GM23248 (cell line): ENCODE measurements at regions not wholly inside any gene's neighbourhood (a gene's known extent, or its start where the extent isn't known, plus 50 kb on each side); places are given as distances from the start of the nearest gene placed in this dataset.

Source experiments
- DNase-seq: peaks from one replicate; pipeline ENCODE4 v3.0.0-alpha.2; 2015
- H2AFZ ChIP-seq: fragments of 200-600 bp; sonication (generic); 2 replicates; pipeline ENCODE4 v1.6.1; 2016; ENCODE audit warnings: antibody characterized with exemption
- H3F3A ChIP-seq: fragments of 200-600 bp; sonication (generic); 2 replicates; pipeline ENCODE4 v1.6.1; 2016; ENCODE audit warnings: mild to moderate bottlenecking, antibody characterized with exemption, mixed run types; ENCODE audit not compliant: insufficient read depth
- H3K27ac ChIP-seq: fragments of 200-600 bp; sonication (generic); 2 replicates; pipeline ENCODE4 v1.5.1; 2016; ENCODE audit warnings: mild to moderate bottlenecking
- H3K27me3 ChIP-seq: fragments of 200-600 bp; sonication (generic); replicated peaks from 2 replicates; pipeline ENCODE4 v1.6.1; 2016; ENCODE audit warnings: mild to moderate bottlenecking; ENCODE audit not compliant: insufficient read depth
- H3K36me3 ChIP-seq: fragments of 200-600 bp; sonication (generic); 2 replicates; pipeline ENCODE4 v1.6.1; 2016; ENCODE audit warnings: low read depth, mild to moderate bottlenecking
- H3K4me1 ChIP-seq: fragments of 200-600 bp; sonication (generic); 2 replicates; pipeline ENCODE4 v1.6.1; 2016; ENCODE audit warnings: mild to moderate bottlenecking; ENCODE audit not compliant: insufficient read depth
- H3K4me2 ChIP-seq: fragments of 200-600 bp; sonication (generic); one replicate; pipeline ENCODE4 v1.6.1; 2016; ENCODE audit warnings: mild to moderate bottlenecking; ENCODE audit not compliant: unreplicated experiment
- H3K4me3 ChIP-seq: fragments of 200-600 bp; sonication (generic); 2 replicates; pipeline ENCODE4 v1.5.1; 2016; ENCODE audit warnings: mild to moderate bottlenecking
- H3K79me2 ChIP-seq: fragments of 200-600 bp; sonication (generic); 2 replicates; pipeline ENCODE4 v1.6.1; 2016; ENCODE audit warnings: mild to moderate bottlenecking; ENCODE audit not compliant: insufficient read depth
- H3K9ac ChIP-seq: fragments of 200-600 bp; sonication (generic); 2 replicates; pipeline ENCODE4 v1.6.1; 2016; ENCODE audit warnings: mild to moderate bottlenecking
- H3K9me2 ChIP-seq: fragments of 200-600 bp; sonication (generic); 2 replicates; pipeline ENCODE4 v1.6.1; 2016; ENCODE audit warnings: mixed run types, mild to moderate bottlenecking, moderate library complexity; ENCODE audit not compliant: insufficient read depth
- H3K9me3 ChIP-seq: fragments of 200-600 bp; sonication (generic); one replicate; pipeline ENCODE4 v1.6.1; 2017; ENCODE audit warnings: low read depth
- H4K20me1 ChIP-seq: fragments of 200-600 bp; sonication (generic); 2 replicates; pipeline ENCODE4 v1.6.0; 2016; ENCODE audit not compliant: insufficient read depth
- EZH2 ChIP-seq: fragments of 200-600 bp; sonication (generic); IDR thresholded peaks from 2 replicates; pipeline ENCODE4 v1.6.1; 2018; ENCODE audit warnings: antibody characterized with exemption, mild to moderate bottlenecking; ENCODE audit not compliant: insufficient read depth, poor library complexity, severe bottlenecking
- EZH2phosphoT487 ChIP-seq: fragments of 200-600 bp; sonication (generic); IDR thresholded peaks from 2 replicates; pipeline ENCODE4 v1.6.1; 2018; ENCODE audit warnings: antibody characterized with exemption, moderate library complexity, mild to moderate bottlenecking, low read depth; ENCODE audit not compliant: insufficient read depth
- WGBS, 2 experiments: methylation state at CpG; one replicate each; pipeline ENCODE4 v1.1.6; 2015 to 2017; ENCODE audit warnings: low lambda C conversion rate in 2 of 2, low coverage in 1 of 2; ENCODE audit errors: missing lambda C conversion rate in 2 of 2; 5-methylcytosine and 5-hydroxymethylcytosine counted together
- in situ Hi-C: fragments of 300-500 bp; cut with MboI; formaldehyde crosslinking; loops from 2 replicates; pipeline ENCODE4 v1.15.0; 2020

DNA sequence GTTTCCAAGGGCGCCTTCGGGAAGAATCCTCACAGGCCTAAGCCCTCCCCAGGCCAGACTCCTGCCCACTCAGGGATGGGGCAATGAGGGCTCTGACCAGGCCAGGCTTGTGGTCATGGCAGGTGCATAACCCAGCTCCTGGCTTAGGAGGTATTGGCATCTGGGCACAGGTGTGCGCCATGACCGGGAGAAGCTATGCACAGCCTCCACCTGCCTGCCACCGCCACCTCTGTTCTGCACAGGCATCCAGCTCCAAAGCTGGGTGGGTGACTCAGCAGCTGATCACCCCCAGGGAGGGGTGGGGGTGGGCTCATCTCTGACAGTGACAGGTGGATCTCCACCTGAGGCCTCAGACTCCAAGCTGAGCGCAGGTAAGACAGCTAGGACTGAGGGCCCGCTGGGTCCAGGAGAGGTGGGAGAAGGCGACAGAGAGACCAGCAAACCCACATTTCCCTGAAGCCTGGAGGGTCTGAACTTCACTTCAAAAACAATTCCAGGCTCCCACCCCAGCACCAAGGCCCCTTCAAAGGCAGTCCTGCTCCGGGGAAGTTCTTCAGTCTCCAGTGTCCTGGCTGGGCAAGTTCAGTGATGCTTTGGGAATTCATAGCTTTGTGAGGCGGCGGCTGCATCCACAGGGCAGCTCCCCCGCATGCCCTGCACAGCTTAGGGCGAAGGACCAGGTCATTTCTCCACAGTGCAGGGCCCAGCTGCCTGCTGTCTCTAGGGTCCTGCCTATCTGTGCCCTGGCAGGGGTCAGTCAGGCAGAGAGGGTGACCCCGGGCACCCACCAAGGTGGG is 121.6 kb upstream of the SMURF2 start:
- Histone ChIP-seq H3K79me2 (no peaks in the 10 kb centered on the region), H3K27ac (no peak overlapping the region), H3K4me3 (no peak overlapping the region), H3K27me3 (peaks cover 20% of the 10 kb centered on the region), H4K20me1 (no peaks in the 10 kb centered on the region), H3F3A (no peaks in the 10 kb centered on the region), H3K4me1 (peaks cover 10% of the 10 kb centered on the region; the same call in 1 of the 2 replicates), H2AFZ (no peak overlapping the region), H3K9me3 (no peaks in the 10 kb centered on the region), H3K9me2 (no peaks in the 10 kb centered on the region), H3K4me2 (no peak overlapping the region), H3K36me3 (no peaks in the 10 kb centered on the region), H3K9ac (no peak overlapping the region)
- 98 to 99% methylated on average over 13 to 14 of the region's 14 CpGs for WGBS, 2 experiments
- no peak for TF ChIP-seq EZH2phosphoT487
- TF ChIP-seq EZH2, result no peak
- in situ Hi-C loops, result no loop called here
- no peak for DNase-seq

DNA sequence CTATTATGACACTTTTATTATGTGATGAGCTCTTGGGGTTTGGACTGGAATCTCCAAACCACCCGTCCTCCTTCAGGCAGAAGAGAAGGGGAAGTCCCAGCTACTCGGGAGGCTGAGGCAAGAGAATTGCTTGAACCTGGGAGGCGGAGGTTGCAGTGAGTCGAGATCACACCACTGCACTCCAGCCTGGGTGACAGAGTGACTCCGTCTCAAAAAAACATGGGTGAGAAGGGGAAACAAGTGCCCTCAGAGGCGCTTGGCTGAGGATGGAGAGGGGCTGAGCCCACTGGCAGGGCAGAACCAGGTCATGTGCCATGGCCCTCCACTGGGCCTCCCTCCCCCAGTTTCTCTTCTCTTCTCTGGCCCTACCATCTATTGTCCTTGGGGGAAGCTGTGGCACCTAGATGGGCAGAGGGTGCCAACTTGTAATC is 120.9 kb upstream of the SMURF2 start:
- no peak overlapping the region for H3K4me3 ChIP-seq
- no peak overlapping the region for H3K9ac ChIP-seq
- no peaks in the 10 kb centered on the region for H3F3A ChIP-seq
- TF ChIP-seq EZH2, result no peak
- TF ChIP-seq EZH2phosphoT487, result no peak
- in situ Hi-C loops, result no loop called here
- no peaks in the 10 kb centered on the region for H3K9me2 ChIP-seq
- H3K9me3 ChIP-seq, result no peaks in the 10 kb centered on the region
- no peak overlapping the region for H2AFZ ChIP-seq
- no peak for DNase-seq
- no peak overlapping the region for H3K27ac ChIP-seq
- no peaks in the 10 kb centered on the region for H3K36me3 ChIP-seq
- 85 to 88% methylated on average over 5 to 6 of the region's 6 CpGs for WGBS, 2 experiments
- no peaks in the 10 kb centered on the region for H4K20me1 ChIP-seq
- H3K4me2 ChIP-seq, result no peak overlapping the region
- H3K79me2 ChIP-seq, result no peaks in the 10 kb centered on the region
- peaks cover 10% of the 10 kb centered on the region; the same call in 1 of the 2 replicates for H3K4me1 ChIP-seq
- peaks cover 21% of the 10 kb centered on the region for H3K27me3 ChIP-seq

DNA sequence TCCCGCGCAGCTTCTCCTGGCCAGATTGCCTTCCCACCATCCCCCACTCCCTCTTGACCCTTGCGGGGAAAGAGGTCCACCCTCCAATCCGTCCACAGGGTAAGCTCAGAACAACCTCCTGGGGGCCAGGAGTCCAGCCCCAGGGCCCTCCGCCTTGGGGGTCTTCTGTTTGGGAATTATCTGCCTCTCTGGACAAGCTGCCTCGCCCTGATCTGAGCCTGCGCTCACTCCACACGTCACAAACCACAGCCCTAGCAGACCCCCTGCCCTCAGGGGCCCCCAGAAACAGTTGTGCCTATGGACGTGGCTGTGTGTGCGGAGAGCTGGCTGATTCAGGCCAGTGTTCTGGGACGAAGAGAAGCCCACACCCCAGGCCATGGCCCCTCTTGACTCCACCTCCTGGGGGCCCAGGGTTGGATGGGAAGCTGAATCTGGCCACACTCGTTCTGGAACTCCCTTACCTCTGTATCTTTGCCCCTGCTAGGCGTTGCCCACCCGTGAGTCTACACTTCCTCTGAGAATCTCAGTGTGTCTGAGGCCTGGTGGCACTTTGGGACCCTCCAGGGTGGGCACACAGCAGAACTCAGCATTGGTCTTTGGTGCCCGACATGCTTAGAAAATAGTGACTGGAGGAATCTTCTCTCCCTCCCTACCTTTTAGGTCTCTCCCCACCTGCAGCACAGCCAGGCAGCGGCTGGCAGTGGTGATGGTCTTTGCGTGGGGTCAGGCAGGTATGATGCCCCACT is 119.9 kb upstream of the SMURF2 start:
- Histone ChIP-seq H3K27ac (no peak overlapping the region), H3K4me3 (no peak overlapping the region), H3K27me3 (peaks cover 21% of the 10 kb centered on the region), H3K36me3 (no peaks in the 10 kb centered on the region), H4K20me1 (no peaks in the 10 kb centered on the region), H3K9me3 (no peaks in the 10 kb centered on the region), H3K9me2 (no peaks in the 10 kb centered on the region), H3K79me2 (no peaks in the 10 kb centered on the region), H2AFZ (no peak overlapping the region), H3K4me1 (peaks cover 16% of the 10 kb centered on the region), H3K4me2 (no peak overlapping the region), H3F3A (no peaks in the 10 kb centered on the region), H3K9ac (no peak overlapping the region)
- WGBS, 2 experiments, result 86 to 90% methylated on average over 14 to 17 of the region's 17 CpGs
- DNase-seq, result no peak
- in situ Hi-C loops, result no loop called here
- TF ChIP-seq EZH2phosphoT487 (no peak), EZH2 (no peak)

DNA sequence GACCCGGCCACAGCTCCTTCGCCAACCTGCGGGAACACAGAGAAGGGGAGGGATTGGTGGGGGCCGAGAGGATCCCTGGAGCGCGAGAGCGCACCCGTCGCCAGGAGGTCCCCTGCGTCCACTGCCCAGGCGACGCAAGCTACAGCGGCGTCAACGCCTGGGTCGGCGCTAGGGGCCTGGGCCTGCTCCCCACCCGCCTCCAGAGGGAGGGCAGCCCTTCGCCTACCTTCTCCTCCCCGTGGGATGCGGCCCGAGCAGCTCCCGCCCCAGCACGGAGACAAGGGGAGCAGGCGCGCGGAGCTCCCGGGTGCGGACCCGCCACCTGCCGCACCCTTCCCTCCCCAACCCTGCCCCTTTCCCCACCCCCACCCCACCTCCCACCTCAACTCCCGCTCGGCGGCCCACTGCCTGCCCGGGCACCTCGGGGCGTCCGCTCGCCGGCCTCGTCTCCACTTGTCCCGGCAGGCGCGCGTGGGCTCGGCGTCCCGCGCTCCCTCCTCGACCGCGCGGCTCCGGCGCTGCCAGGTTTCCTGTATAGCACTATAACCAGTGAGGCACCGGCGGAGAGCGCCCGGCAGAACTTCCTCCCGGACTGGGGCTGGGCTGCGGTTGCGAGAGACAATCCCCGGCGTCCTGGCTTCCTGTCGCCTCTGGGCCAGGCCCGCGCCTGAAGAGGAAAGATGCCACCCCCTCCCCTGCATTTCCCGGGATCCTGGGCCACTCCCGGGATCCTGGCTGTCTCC is 119.1 kb upstream of the SMURF2 start:
- Histone ChIP-seq H3K9me3 (no peaks in the 10 kb centered on the region), H3K79me2 (no peaks in the 10 kb centered on the region), H2AFZ (no peak overlapping the region), H3K4me2 (peak overlapping the region; percentile 52), H3K4me3 (peak overlapping the region; percentile 44; the same call in 1 of the 2 replicates), H3K27ac (no peak overlapping the region), H4K20me1 (no peaks in the 10 kb centered on the region), H3K9ac (no peak overlapping the region), H3F3A (no peaks in the 10 kb centered on the region), H3K4me1 (peaks cover 16% of the 10 kb centered on the region), H3K9me2 (no peaks in the 10 kb centered on the region), H3K27me3 (peaks cover 21% of the 10 kb centered on the region), H3K36me3 (no peaks in the 10 kb centered on the region)
- peak; percentile 52 for DNase-seq
- peak; percentile 64 for TF ChIP-seq EZH2
- no peak for TF ChIP-seq EZH2phosphoT487
- 14 to 16% methylated on average over 35 to 69 of the region's 69 CpGs for WGBS, 2 experiments
- in situ Hi-C loops, result no loop called here
